ELR (cell line): ENCODE measurements at regions not wholly inside any gene's neighbourhood (a gene's known extent, or its start where the extent isn't known, plus 50 kb on each side); places are given as distances from the start of the nearest gene placed in this dataset.
"Not testable (repeated sequence)": the region's sequence is repeated elsewhere in the genome, so short reads cannot be mapped to it uniquely, and the experiment has no call there.

Experiments used
- DNase-seq: peaks from one replicate; pipeline ENCODE4 v3.0.0-alpha.2; 2015; ENCODE audit warnings: low read depth

- no peak for DNase-seq
These were observed 92.2 kb upstream of the F13A1 start for GRCh38 chr6:6412700-6413099.

GRCh38 chr6:6414931-6415330 lies 94.5 kb upstream of the F13A1 start:
- DNase-seq, result no peak

GRCh38 chr6:6417475-6417874 lies 97.0 kb upstream of the F13A1 start:
- no peak for DNase-seq

- DNase-seq, result no peak
These were observed 98.0 kb upstream of the F13A1 start for GRCh38 chr6:6418421-6418820.

GRCh38 chr6:6420107-6420506 lies 99.6 kb upstream of the F13A1 start:
- no peak for DNase-seq

GRCh38 chr6:6434151-6434550 lies 113.7 kb upstream of the F13A1 start:
- DNase-seq, result no peak

GRCh38 chr6:6434723-6435122 lies 114.3 kb upstream of the F13A1 start:
- DNase-seq, result no peak

GRCh38 chr6:6436366-6436765 lies 115.9 kb upstream of the F13A1 start:
- no peak for DNase-seq

GRCh38 chr6:6436946-6437345 lies 116.5 kb upstream of the F13A1 start:
- DNase-seq, result no peak

GRCh38 chr6:6438286-6438685 lies 117.8 kb upstream of the F13A1 start:
- DNase-seq, result no peak

- no peak for DNase-seq
These were observed 119.3 kb upstream of the F13A1 start for GRCh38 chr6:6439778-6440177.

GRCh38 chr6:6452002-6452401 lies 131.5 kb upstream of the F13A1 start:
- DNase-seq, result no peak

- no peak for DNase-seq
These were observed 132.7 kb upstream of the F13A1 start for GRCh38 chr6:6453186-6453585.

GRCh38 chr6:6455272-6455671 lies 133.2 kb upstream of the LY86 start:
- no peak for DNase-seq

GRCh38 chr6:6458172-6458571 lies 130.3 kb upstream of the LY86 start:
- no peak for DNase-seq

GRCh38 chr6:6459963-6460362 lies 128.6 kb upstream of the LY86 start:
- not testable (repeated sequence) for DNase-seq

GRCh38 chr6:6460416-6460815 lies 128.1 kb upstream of the LY86 start:
- no peak for DNase-seq

GRCh38 chr6:6461138-6461537 lies 127.4 kb upstream of the LY86 start:
- DNase-seq, result no peak

- peak; percentile 4 for DNase-seq
These were observed 121.4 kb upstream of the LY86 start for GRCh38 chr6:6466967-6467761.

- no peak for DNase-seq
These were observed 119.4 kb upstream of the LY86 start for GRCh38 chr6:6469074-6469473.

GRCh38 chr6:6470123-6470522 lies 118.4 kb upstream of the LY86 start:
- DNase-seq, result no peak

GRCh38 chr6:6471276-6471675 lies 117.2 kb upstream of the LY86 start:
- no peak for DNase-seq

GRCh38 chr6:6474170-6474920 lies 114.2 kb upstream of the LY86 start:
- no peak for DNase-seq

- no peak for DNase-seq
These were observed 108.7 kb upstream of the LY86 start for GRCh38 chr6:6479785-6480184.
